GM23248 (cell line): ENCODE measurements at regions not wholly inside any gene's neighbourhood (a gene's known extent, or its start where the extent isn't known, plus 50 kb on each side); places are given as distances from the start of the nearest gene placed in this dataset.

ENCODE experiments used
- EZH2 ChIP-seq: fragments of 200-600 bp; sonication (generic); IDR thresholded peaks from 2 replicates; pipeline ENCODE4 v1.6.1; 2018; ENCODE audit warnings: antibody characterized with exemption, mild to moderate bottlenecking; ENCODE audit not compliant: insufficient read depth, poor library complexity, severe bottlenecking
- EZH2phosphoT487 ChIP-seq: fragments of 200-600 bp; sonication (generic); IDR thresholded peaks from 2 replicates; pipeline ENCODE4 v1.6.1; 2018; ENCODE audit warnings: antibody characterized with exemption, moderate library complexity, mild to moderate bottlenecking, low read depth; ENCODE audit not compliant: insufficient read depth

DNA sequence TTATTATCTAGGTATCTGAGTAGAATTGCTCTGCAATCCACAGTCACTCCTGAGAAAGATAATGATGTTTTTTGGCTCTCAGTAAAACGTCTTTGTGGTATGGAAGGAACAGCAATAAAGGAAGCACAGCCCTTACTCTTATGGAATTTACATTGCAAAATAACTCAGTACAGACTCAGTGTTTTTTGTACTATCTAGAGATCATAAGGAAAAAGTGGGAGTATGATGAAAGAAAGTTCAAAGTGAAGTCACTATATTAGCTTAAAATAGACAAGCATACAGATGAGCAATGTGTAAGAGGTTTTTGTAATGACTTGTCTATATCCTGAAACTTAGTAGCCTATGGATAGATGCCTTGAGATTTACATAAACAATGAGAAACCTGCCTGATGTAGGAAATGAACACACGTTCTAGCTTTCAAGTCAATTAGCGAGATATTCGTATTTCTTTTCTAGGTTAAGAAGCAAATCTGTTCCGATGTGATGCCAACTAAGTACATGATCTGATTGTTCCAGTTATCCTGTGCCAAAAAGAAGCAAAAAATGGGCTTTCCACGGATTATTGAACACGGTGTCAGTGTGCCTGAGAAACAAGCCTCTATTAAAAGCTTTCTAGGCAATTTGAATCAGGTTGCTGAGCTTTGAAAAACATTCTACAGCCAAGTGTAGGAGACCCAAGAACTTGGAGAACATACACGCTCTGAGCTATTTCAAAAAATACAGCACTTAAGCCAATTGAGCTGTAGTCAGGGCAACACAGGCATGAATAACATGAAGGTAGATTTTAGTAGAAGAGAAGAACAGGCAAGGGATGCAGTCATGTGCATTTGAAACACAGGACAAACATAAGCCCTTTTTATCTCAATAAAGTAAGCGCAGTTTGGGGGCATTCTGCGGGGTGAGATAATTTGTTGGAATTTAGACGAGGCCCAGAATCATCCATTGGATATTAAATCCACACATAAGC is 86.3 kb upstream of the TAF11L2 start:
- TF ChIP-seq EZH2 (no peak), EZH2phosphoT487 (no peak)
